Tibial artery (tissue), 4 donors: ENCODE measurements at regions not wholly inside any gene's neighbourhood (a gene's known extent, or its start where the extent isn't known, plus 50 kb on each side); places are given as distances from the start of the nearest gene placed in this dataset.
"Not testable (repeated sequence)": the region's sequence is repeated elsewhere in the genome, so short reads cannot be mapped to it uniquely, and the experiment has no call there.

Experiments used
- DNase-seq, 2 donors: peaks; one replicate each; pipeline ENCODE4 v3.0.0-alpha.2; 2019
- H3K27ac ChIP-seq, 2 donors: fragments of 200-600 bp; sonication (generic) in 1 of 2; 1 replicate in 1 of 2; 2 replicates in 1 of 2; pipeline ENCODE4 v1.5.1; 2018 to 2019; ENCODE audit warnings: mild to moderate bottlenecking in 1 of 2
- H3K27me3 ChIP-seq, 2 donors: fragments of 200-600 bp; sonication (generic) in 1 of 2; one replicate each; pipeline versions ENCODE4 v1.5.1 to v1.6.0; 2016 to 2019
- H3K36me3 ChIP-seq, 3 donors: fragments of 200-600 bp; sonication (generic) in 2 of 3; one replicate each; pipeline ENCODE4 v1.5.1; 2016 to 2019; ENCODE audit warnings: mild to moderate bottlenecking in 2 of 3
- H3K4me1 ChIP-seq, 4 donors: fragments of 200-600 bp; sonication (generic) in 2 of 4; 1 replicate in 3 of 4; 2 replicates in 1 of 4; pipeline ENCODE4 v1.5.1; 2016 to 2019
- H3K4me3 ChIP-seq, 2 donors: fragments of 200-600 bp; sonication (generic) in 1 of 2; 1 replicate in 1 of 2; 2 replicates in 1 of 2; pipeline ENCODE4 v1.5.1; 2018 to 2019; ENCODE audit warnings: mild to moderate bottlenecking in 2 of 2
- H3K9me3 ChIP-seq, 3 donors: fragments of 200-600 bp; sonication (generic) in 1 of 3; one replicate each; pipeline ENCODE4 v1.5.1; 2016 to 2019
- intact Hi-C: fragments of 100-400 bp; cut with DNase I; formaldehyde crosslinking; loops from one replicate; pipeline ENCODE4 v1.15.0; 2023; ENCODE audit warnings: low total_unique reads
- TF ChIP-seq, protein P1 (sequence below), 2 experiments: fragments of 200-600 bp in 1 of 2; fragments of 450-650 bp in 1 of 2; IDR thresholded peaks; one replicate each; pipeline ENCODE4 v1.5.1; 2017 to 2019; ENCODE audit warnings: antibody characterized with exemption in 2 of 2, mild to moderate bottlenecking in 1 of 2, moderate library complexity in 1 of 2

DNA sequence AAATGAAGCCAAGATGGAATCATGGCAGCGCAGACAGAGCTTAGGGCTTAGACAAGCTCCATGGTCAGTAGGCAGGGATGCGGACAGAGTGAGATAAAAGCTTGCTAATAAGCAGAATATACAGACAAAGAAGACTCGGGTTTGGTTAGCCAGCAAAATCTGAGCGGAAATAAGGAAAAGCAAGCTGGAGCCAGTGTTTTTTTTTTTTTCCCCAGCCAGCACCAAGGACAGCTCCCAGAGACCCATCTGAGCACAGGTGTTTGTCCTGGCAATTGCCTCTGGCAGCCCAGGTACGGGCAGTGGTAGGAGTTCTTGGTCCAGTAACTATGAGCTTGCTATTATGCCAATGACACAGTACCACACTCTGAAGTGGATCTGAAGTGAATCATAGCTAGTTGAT is 187.6 kb downstream of the ADCYAP1 start:
- no peaks in the 10 kb centered on the region for H3K36me3 ChIP-seq
- TF ChIP-seq, protein P1, sequence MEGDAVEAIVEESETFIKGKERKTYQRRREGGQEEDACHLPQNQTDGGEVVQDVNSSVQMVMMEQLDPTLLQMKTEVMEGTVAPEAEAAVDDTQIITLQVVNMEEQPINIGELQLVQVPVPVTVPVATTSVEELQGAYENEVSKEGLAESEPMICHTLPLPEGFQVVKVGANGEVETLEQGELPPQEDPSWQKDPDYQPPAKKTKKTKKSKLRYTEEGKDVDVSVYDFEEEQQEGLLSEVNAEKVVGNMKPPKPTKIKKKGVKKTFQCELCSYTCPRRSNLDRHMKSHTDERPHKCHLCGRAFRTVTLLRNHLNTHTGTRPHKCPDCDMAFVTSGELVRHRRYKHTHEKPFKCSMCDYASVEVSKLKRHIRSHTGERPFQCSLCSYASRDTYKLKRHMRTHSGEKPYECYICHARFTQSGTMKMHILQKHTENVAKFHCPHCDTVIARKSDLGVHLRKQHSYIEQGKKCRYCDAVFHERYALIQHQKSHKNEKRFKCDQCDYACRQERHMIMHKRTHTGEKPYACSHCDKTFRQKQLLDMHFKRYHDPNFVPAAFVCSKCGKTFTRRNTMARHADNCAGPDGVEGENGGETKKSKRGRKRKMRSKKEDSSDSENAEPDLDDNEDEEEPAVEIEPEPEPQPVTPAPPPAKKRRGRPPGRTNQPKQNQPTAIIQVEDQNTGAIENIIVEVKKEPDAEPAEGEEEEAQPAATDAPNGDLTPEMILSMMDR (IDR thresholded peaks at IDR 0.05), result no peak
- intact Hi-C loops, result no loop called here
- peaks cover 0 to 10% (median 0%) of the 10 kb centered on the region in 3 donors for H3K9me3 ChIP-seq
- DNase-seq, result no peak
- no peak overlapping the region for H3K4me3 ChIP-seq
- no peaks in the 10 kb centered on the region for H3K4me1 ChIP-seq
- H3K27ac ChIP-seq, result no peak overlapping the region
- H3K27me3 ChIP-seq, result no peaks in the 10 kb centered on the region

DNA sequence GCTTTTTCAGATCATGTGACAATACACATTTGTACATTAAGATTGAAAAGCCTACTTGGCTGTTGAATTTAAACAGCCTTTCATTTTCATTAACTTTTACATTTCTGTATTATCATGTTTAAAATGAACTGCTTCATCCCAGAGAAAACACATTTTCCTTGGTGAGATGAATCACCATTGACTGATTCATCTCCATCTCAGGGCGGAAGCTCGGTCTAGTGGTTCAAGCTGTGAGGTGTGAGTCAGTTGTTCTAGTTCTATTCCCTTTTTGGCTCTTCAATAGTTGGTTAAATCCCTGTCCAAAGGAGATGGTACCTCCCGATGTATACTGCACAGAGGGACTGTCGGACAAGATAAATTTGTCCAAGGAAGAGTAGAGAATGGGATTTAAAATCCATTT is 189.7 kb downstream of the ADCYAP1 start:
- H3K4me3 ChIP-seq, result no peak overlapping the region
- no peak overlapping the region for H3K27ac ChIP-seq
- TF ChIP-seq, protein P1 (IDR thresholded peaks at IDR 0.05), result no peak
- H3K4me1 ChIP-seq, result no peaks in the 10 kb centered on the region
- intact Hi-C loops, result no loop called here
- no peaks in the 10 kb centered on the region for H3K27me3 ChIP-seq
- DNase-seq, result no peak
- H3K9me3 ChIP-seq, result no peaks in the 10 kb centered on the region
- no peaks in the 10 kb centered on the region for H3K36me3 ChIP-seq

DNA sequence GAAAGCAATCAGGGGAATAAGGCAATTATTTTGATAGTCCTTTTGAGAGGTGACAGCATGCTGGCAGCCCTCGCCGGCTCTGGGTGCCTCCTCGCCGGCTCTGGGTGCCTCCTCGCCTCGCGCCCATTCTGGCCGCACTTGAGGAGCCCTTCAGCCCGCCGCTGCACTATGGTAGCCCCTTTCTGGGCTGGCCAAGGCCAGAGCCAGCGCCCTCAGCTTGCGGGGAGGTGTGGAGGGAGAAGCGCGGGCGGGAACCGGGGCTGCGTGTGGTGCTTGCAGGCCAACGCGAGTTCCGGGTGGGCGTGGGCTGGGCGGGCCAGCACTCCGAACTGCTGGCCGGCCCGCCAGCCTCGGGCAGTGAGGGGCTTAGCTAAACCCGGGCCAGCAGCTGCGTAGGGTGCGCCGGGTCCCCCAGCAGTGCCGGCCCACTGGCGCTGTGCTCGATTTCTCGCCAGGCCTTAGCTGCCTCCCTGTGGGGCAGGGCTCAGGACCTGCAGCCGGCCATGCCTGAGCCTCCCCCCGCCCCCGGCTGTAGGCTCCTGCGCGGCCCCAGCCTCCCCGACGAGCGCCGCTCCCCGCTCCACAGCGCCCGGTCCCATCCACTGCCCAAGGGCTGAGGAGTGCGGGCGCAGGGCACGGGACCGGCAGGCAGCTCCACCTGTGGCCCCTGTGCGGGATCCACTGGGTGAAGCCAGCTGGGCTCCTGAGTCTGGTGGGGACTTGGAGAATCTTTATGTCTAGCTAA is 193.5 kb downstream of the ADCYAP1 start:
- intact Hi-C loops, H3K27me3 ChIP-seq, H3K4me3 ChIP-seq, H3K4me1 ChIP-seq, DNase-seq, H3K27ac ChIP-seq, H3K36me3 ChIP-seq, H3K9me3 ChIP-seq: not testable (repeated sequence)

DNA sequence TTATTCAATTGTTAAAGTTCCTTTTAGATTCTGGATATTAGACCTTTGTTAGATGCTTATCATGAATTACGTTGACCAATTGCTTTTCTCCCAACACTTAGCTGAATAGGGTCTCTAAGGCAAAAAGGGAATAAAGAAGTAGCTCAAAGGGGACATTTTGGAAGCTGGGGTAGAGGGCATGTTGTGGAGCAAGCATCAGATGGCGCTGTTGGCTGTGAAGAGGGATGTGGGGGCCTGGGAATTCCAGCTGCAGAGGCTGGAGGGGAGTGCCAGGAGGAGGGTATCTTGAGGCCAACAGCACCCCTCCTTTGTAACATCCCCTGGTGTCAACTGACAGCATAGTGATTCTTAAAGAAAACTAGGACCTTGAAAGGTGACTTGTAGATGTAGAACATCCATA is 198.2 kb downstream of the ADCYAP1 start:
- intact Hi-C loops, result no loop called here
- Histone ChIP-seq H3K36me3 (no peaks in the 10 kb centered on the region), H3K27me3 (no peaks in the 10 kb centered on the region), H3K4me3 (no peak overlapping the region), H3K27ac (no peak overlapping the region), H3K4me1 (peaks cover 0 to 11% (median 2%) of the 10 kb centered on the region in 4 donors), H3K9me3 (no peaks in the 10 kb centered on the region)
- TF ChIP-seq, protein P1 (IDR thresholded peaks at IDR 0.05), result no peak
- DNase-seq, result no peak

DNA sequence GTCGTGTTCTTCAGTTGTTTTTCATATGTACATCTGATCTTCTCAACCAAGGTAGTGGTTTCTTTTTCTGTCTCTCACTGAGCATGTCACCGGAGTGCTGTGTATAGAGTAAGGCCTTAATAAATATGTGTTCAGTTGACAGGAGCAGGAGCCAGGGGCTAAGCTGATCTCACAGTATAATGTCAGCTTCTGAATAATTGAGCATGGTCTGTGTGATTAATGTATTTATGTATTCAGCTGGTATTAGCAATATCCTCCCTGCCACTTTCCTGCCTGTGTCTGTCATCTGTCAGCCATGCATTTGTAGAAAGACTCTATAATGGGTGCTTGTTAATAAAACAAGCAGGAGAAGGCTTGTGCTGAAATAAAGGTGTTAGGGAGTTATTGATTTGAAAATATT is 198.9 kb downstream of the ADCYAP1 start:
- peaks cover 0 to 11% (median 2%) of the 10 kb centered on the region in 4 donors for H3K4me1 ChIP-seq
- DNase-seq, result no peak
- H3K27ac ChIP-seq, result no peak overlapping the region
- intact Hi-C loops, result no loop called here
- no peak overlapping the region for H3K4me3 ChIP-seq
- TF ChIP-seq, protein P1 (IDR thresholded peaks at IDR 0.05), result no peak
- no peaks in the 10 kb centered on the region for H3K27me3 ChIP-seq
- H3K36me3 ChIP-seq, result no peaks in the 10 kb centered on the region
- H3K9me3 ChIP-seq, result no peaks in the 10 kb centered on the region

DNA sequence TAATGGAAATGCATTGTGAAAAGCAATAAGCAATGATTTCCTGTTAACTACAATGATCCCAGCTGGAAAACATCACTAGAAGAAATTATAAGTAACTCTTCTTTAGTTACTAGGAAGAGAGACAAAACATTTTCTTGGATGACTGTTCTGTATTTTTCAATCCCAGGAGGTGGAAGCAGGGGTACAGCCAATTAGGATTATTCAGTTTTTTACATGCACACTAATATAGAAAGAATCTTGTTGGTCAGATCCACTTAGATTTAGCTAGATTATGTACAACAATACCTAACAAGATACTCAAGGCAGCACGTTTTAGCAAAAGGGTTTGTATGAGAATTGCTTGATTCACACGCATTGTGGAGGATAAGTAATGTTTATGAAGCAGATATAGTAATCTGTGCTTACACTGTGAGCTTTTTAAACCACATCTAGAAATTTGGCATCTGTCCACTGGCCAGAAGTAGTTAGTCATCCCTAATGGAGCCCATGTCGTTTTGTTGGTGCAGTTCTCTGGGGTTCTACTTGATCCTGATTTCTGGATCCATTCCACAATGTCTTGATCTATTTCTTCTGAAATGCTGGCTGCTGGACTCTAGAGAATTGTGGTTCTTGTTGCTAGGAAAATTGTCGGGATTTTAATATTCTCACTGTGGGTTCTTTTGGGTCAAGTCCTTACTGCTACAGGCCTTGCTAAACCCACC is 199.7 kb downstream of the ADCYAP1 start:
- DNase-seq, result no peak
- H3K9me3 ChIP-seq, result no peaks in the 10 kb centered on the region
- H3K36me3 ChIP-seq, result no peaks in the 10 kb centered on the region
- H3K4me3 ChIP-seq, result no peak overlapping the region
- TF ChIP-seq, protein P1 (IDR thresholded peaks at IDR 0.05), result no peak
- H3K27me3 ChIP-seq, result no peaks in the 10 kb centered on the region
- no peak overlapping the region for H3K27ac ChIP-seq
- intact Hi-C loops, result no loop called here
- H3K4me1 ChIP-seq, result peaks cover 0 to 11% (median 2%) of the 10 kb centered on the region in 4 donors
